ENCODE measurements at regions not wholly inside any gene's neighbourhood (a gene's known extent, or its start where the extent isn't known, plus 50 kb on each side); places are given as distances from the start of the nearest gene placed in this dataset.

DNA sequence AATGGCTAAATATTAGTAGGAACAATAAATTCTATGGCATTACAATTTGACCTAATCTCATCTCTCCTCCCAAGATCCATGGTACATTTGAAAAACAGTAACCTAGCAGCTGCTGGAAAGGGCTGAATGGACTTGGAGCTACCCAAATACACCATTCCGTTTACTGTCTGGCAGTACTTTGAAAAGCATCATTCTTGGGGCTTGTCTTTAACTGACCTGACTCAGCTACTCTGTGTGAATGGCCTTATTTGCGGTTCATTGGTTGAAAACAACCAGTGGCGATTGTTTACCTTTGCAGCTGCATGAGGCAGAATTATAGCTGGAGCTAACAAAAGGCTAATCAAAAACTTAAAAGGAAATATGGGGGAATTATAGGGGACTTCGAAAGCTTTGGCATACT, 311.2 kb upstream of the MCTP2 start:
- Histone ChIP-seq H4K8ac (ENCODE audit: extremely low read depth, insufficient read depth, low read length) (no peak overlapping the region), H3K79me2 (ENCODE audit: control insufficient read depth in 1 of 2, insufficient read depth in 2 of 2, low read length in 2 of 2) (no peaks in the 10 kb centered on the region), H3K4me3 (ENCODE audit: extremely low read depth in 1 of 4, insufficient read depth in 2 of 4, low read depth in 3 of 4, low read length in 4 of 4) (no peak overlapping the region), H4K20me1 (replicated peaks in 1 of 2; ENCODE audit: control insufficient read depth in 1 of 2, insufficient read depth in 2 of 2, low read length in 2 of 2) (no peaks in the 10 kb centered on the region), H3K56ac (replicated peaks; ENCODE audit: insufficient read length, low read depth, low read length) (no peak overlapping the region), H3K79me1 (ENCODE audit: low read depth, low read length) (no peaks in the 10 kb centered on the region), H4K91ac (replicated peaks; ENCODE audit: insufficient read length, low read length) (no peak overlapping the region), H3K9ac (replicated peaks in 1 of 4; ENCODE audit: extremely low read depth in 1 of 4, low read depth in 3 of 4, low read length in 3 of 4) (no peak overlapping the region), H3K4me2 (ENCODE audit: insufficient read depth in 1 of 2, low read depth in 2 of 2, low read length in 2 of 2) (no peak overlapping the region), H3K14ac (ENCODE audit: insufficient read length) (no peak overlapping the region), H3K27me3 (replicated peaks in 1 of 4; ENCODE audit: control insufficient read depth in 3 of 4, extremely low read depth in 1 of 4, insufficient read depth in 3 of 4, low read length in 3 of 4) (no peaks in the 10 kb centered on the region), H3K9me3 (ENCODE audit: insufficient read depth in 2 of 2, low read depth in 1 of 2, low read length in 1 of 2) (no peaks in the 10 kb centered on the region), H3K4me1 (replicated peaks in 1 of 4; ENCODE audit: control insufficient read depth in 3 of 4, insufficient read depth in 4 of 4, low read length in 3 of 4) (peaks cover 0 to 8% (median 2%) of the 10 kb centered on the region in 4 experiments; a peak in 2 of 7 replicates), H2BK20ac (ENCODE audit: low read length) (no peak overlapping the region), H3K23me2 (ENCODE audit: low read depth, low read length) (no peaks in the 10 kb centered on the region), H2AK5ac (ENCODE audit: low read depth, low read length) (no peak overlapping the region), H2AFZ (ENCODE audit: low read length) (no peak overlapping the region), H2BK120ac (replicated peaks; ENCODE audit: low read depth, low read length) (no peak overlapping the region), H4K5ac (ENCODE audit: insufficient read length, low read depth, low read length) (no peak overlapping the region), H3K27ac (ENCODE audit: low read depth, low read length) (no peak overlapping the region), H2BK12ac (ENCODE audit: low read depth, low read length) (no peak overlapping the region), H3K23ac (ENCODE audit: insufficient read length) (no peak overlapping the region), H3K36me3 (ENCODE audit: control insufficient read depth in 2 of 4, insufficient read depth in 4 of 4, low read length in 3 of 4) (no peaks in the 10 kb centered on the region), H2BK15ac (ENCODE audit: low read length) (no peak overlapping the region), H2BK5ac (ENCODE audit: low read depth, low read length) (no peak overlapping the region), H3K4ac (replicated peaks; ENCODE audit: insufficient read length, low read depth, low read length) (no peak overlapping the region), H3K18ac (ENCODE audit: extremely low read depth, low read length) (no peak overlapping the region)
- ChIA-PET POLR2A (ENCODE audit: partially characterized antibody) (interaction anchor here (0.6 kb wide), 1 partner anchor 19 kb away, joined by 3 read pairs; no protein-coding TSS in a partner anchor), CTCF (ENCODE audit: partially characterized antibody) (interaction anchor here (1.1 to 1.6 kb wide), 2 partner anchors 13 to 76 kb away, joined by 3 to 5 read pairs; no protein-coding TSS in a partner anchor)
- DNase-seq (ENCODE audit: low read depth in 1 of 2, low spot score in 2 of 2) (no peak), FAIRE-seq (no peak)
- WGBS, 2 experiments (ENCODE audit: extremely low coverage in 1 of 2, insufficient coverage in 1 of 2, insufficient read length in 1 of 2, insufficient replicate concordance in 2 of 2, low coverage in 1 of 2, low lambda C conversion rate in 2 of 2, missing lambda C conversion rate in 1 of 2), result 87% methylated on average over 4 of the region's 4 CpGs; no CpG with 5 or more reads in 1 of the 2 experiments
- no peak for TF ChIP-seq SIRT6 (IDR thresholded peaks at IDR 0.05; ENCODE audit: low read length)

Data from H1 (cell line).